Pancreas (tissue), 10 donors: ENCODE measurements at regions not wholly inside any gene's neighbourhood (a gene's known extent, or its start where the extent isn't known, plus 50 kb on each side); places are given as distances from the start of the nearest gene placed in this dataset.
A peak's percentile ranks its signal among the peaks of the same experiment; 100 is the strongest.

Experiments used
- ATAC-seq, 4 donors: fragments of 200-7000 bp; cut with Tn5 transposase; one replicate each; pipeline versions ENCODE4 v1.8.0 to v1.9.1; 2020; ENCODE audit warnings: mild to moderate bottlenecking in 4 of 4, moderate library complexity in 4 of 4
- DNase-seq, 6 donors: peaks; one replicate each; pipeline ENCODE4 v3.0.0-alpha.2; 2020
- FAIRE-seq: peaks from 2 replicates; lab custom pipeline; 2012; peaks lifted over from hg19 to GRCh38; lab: Jason Lieb, UNC
- H3K27ac ChIP-seq, 4 donors: fragments of 200-600 bp; sonication (generic); 1 replicate in 3 of 4; 2 replicates in 1 of 4; pipeline versions ENCODE4 v1.5.0 to v1.8.0; 2020
- H3K27me3 ChIP-seq, 4 donors: fragments of 200-600 bp; one replicate each; pipeline ENCODE4 v1.8.0; 2021
- H3K36me3 ChIP-seq, 3 donors: fragments of 200-600 bp; sonication (generic) in 1 of 3; one replicate each; pipeline versions ENCODE4 v1.5.0 to v1.8.0; 2020 to 2021
- H3K4me1 ChIP-seq, 3 donors: fragments of 200-600 bp; one replicate each; pipeline ENCODE4 v1.8.0; 2021
- H3K4me3 ChIP-seq, 4 donors: fragments of 200-600 bp; sonication (generic) in 2 of 4; one replicate each; pipeline versions ENCODE4 v1.5.0 to v1.8.0; 2020 to 2021
- H3K9me3 ChIP-seq, 4 donors: fragments of 200-600 bp; one replicate each; pipeline ENCODE4 v1.8.0; 2021
- WGBS, 2 donors: extraction: QIAGEN DNeasy Blood & Tissue Kit; methylation state at CpG; one replicate each; pipeline ENCODE4 v1.1.7; 2013; 5-methylcytosine and 5-hydroxymethylcytosine counted together
- intact Hi-C, 3 donors: fragments of 100-400 bp; cut with DNase I; formaldehyde crosslinking; loops; one replicate each; pipeline versions ENCODE4 v1.11.1 to v1.14.2; 2022
- TF ChIP-seq, protein P1 (sequence below), 4 donors: fragments of 200-600 bp; sonication (generic) in 3 of 4; IDR thresholded peaks; one replicate each; pipeline versions ENCODE4 v1.5.0 to v1.8.0; 2021; ENCODE audit warnings: antibody characterized with exemption in 4 of 4
- donor health status: healthy with polysubstance abuse.
- donor health status: DM: no; HTN: no; CAD: no; lungs with moderate emphysema.
- donor health status: DM: no; HTN: no; CAD: no.
- donor health status: control.
- donor health status: control.
- donor health status: Bipolar disorder and iron deficiency.
- donor health status: DM: yes; HTN: yes; CAD: no.
- donor health status: DM: no; HTN: no; CAD: no.
- donor health status: DM: no; HTN: no; CAD: no.
- donor health status: DM: yes; HTN: yes; CAD: no.

DNA sequence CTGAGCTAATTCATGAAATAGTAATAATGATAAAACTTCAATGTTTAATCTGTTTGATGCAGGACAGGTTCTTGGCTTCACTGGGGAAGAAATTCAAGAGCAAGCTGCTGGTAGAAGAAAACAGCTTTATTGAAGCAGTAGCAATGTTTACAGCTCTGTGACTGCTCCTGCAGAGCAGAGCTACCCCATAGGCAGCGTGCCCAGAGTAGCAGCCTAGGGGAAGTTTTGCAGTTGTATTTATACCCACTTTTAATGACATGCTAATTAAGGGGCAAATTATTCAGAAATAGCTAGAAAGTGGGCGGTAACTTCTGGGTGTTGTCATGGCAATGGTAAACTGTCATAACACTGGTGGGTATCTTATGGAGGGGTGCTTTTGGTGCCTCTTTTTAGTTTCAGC is 518.0 kb downstream of the RFPL4B start:
- Histone ChIP-seq H3K27me3 (no peaks in the 10 kb centered on the region), H3K4me3 (no peak overlapping the region), H3K36me3 (no peaks in the 10 kb centered on the region), H3K9me3 (no peaks in the 10 kb centered on the region), H3K4me1 (no peaks in the 10 kb centered on the region), H3K27ac (no peak overlapping the region)
- FAIRE-seq: no peak
- no peak for ATAC-seq
- 73% methylated on average over 2 of the region's 2 CpGs for WGBS, 2 donors
- intact Hi-C loops: no loop called here
- DNase-seq: no peak
- TF ChIP-seq, protein P1, sequence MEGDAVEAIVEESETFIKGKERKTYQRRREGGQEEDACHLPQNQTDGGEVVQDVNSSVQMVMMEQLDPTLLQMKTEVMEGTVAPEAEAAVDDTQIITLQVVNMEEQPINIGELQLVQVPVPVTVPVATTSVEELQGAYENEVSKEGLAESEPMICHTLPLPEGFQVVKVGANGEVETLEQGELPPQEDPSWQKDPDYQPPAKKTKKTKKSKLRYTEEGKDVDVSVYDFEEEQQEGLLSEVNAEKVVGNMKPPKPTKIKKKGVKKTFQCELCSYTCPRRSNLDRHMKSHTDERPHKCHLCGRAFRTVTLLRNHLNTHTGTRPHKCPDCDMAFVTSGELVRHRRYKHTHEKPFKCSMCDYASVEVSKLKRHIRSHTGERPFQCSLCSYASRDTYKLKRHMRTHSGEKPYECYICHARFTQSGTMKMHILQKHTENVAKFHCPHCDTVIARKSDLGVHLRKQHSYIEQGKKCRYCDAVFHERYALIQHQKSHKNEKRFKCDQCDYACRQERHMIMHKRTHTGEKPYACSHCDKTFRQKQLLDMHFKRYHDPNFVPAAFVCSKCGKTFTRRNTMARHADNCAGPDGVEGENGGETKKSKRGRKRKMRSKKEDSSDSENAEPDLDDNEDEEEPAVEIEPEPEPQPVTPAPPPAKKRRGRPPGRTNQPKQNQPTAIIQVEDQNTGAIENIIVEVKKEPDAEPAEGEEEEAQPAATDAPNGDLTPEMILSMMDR (IDR thresholded peaks at IDR 0.05): no peak

DNA sequence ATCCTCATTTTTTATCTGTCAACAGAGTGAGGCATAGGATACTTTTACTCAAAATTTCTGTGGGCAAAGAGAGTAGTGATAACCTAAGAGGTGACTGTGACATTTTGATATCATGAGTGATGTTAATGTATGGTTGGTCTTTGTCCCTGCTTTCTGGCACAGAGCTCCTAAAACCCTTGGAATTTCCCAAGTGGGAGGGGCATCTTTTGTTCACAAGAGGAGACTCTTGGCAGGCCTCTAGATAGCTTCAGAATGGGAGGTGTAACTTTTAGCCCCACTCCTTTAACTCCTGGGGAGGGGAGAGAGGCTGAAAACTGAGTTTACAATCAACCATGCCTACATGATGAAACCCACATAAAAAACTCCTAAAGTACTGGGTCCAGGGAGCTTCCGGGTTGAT is 527.8 kb downstream of the RFPL4B start:
- TF ChIP-seq, protein P1 (IDR thresholded peaks at IDR 0.05): no peak
- Histone ChIP-seq H3K4me3 (no peak overlapping the region), H3K36me3 (no peaks in the 10 kb centered on the region), H3K27ac (no peak overlapping the region), H3K9me3 (no peaks in the 10 kb centered on the region), H3K27me3 (no peaks in the 10 kb centered on the region), H3K4me1 (no peaks in the 10 kb centered on the region)
- DNase-seq (no peak), ATAC-seq (no peak), FAIRE-seq (no peak)
- intact Hi-C loops: no loop called here
- 74 to 80% methylated on average over 1 of the region's 1 CpG for whole genome bisulfite sequencing, 2 donors

DNA sequence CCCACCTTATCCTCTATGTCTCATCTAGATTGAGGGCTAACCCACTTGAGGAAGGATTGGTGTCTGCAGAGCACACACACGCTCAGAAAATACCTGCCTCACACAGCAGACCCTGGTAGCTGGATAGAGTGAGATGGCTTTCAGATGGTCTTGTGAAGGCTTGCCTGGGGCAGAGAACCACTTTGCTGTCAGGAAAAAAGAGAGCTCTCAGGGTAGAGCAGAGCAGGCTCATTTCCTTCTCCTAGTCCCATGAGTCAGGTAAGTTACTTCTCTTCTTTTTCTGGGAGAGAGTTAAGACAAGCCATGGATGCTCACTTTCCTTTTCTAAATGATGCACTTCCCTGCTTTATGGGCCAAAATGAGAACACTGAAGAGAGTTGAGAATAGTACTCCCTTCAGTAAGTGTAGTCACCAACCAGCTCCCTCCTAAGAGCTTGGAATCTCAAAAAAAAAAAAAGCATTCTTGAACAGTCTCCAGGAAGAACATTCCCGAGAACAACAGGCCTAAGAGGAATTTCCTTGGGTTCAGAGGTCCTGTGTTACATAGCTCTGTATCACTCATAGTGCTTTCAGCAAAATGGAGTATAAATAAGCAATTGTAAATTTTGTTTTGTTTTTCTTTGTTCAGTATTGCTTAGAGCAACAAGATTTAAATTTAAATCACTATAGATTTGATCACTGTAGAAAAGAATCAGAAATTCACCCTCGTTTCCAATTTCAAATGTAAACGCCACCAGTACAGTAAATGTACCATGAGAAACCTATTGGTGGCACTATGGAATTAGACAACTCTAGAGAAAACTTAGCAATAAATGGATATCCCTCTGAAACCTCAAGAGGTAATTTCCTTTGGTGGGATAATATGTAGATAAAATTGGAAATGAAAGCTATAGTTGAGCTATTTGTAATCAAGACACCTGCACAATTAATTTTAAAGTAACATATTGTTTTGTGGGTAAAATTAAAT is 530.3 kb downstream of the RFPL4B start:
- ATAC-seq (peak in 1 of 4 donors; percentile 66), DNase-seq (no peak), FAIRE-seq (no peak)
- H3K27me3 ChIP-seq: no peaks in the 10 kb centered on the region
- H3K9me3 ChIP-seq: no peaks in the 10 kb centered on the region
- H3K4me3 ChIP-seq: no peak overlapping the region
- 53 to 59% methylated on average over 4 of the region's 4 CpGs for WGBS, 2 donors
- H3K27ac ChIP-seq: no peak overlapping the region
- intact Hi-C loops: no loop called here
- no peaks in the 10 kb centered on the region for H3K36me3 ChIP-seq
- H3K4me1 ChIP-seq: no peaks in the 10 kb centered on the region
- TF ChIP-seq, protein P1 (IDR thresholded peaks at IDR 0.05): no peak

DNA sequence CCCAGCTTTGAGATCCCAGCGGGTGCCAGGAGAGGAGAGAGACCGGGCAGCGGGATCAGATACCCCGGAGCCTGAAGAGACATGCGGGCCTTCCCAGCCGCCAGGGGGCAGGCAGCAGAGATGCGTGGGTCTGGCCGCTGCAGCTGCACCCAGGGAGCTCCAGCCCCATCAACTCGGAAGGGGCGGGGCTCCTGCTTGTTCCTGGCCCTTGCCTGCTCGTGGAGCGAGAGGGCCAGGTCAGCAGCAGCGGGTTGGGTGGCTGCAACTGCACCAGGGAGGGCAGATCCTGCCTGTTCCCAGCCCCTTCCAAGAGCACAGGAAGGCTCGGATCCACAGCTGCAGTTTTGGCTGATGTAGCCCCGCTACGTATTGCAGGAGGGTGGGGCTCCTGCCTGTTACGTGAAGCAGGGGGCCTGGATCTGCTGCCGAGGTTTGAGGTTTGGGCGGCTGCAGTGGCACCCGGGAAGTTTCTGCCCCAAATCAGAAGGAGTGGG is 532.8 kb downstream of the RFPL4B start:
- TF ChIP-seq, protein P1 (IDR thresholded peaks at IDR 0.05): peak in 1 of 4 donors; percentile 29
- no peaks in the 10 kb centered on the region for H3K36me3 ChIP-seq
- 76 to 77% methylated on average over 20 of the region's 20 CpGs for WGBS, 2 donors
- peak; percentile 15 to 77 (median 40) for DNase-seq
- peak in 3 of 4 donors; percentile 93 to 98 (median 95) for ATAC-seq
- H3K4me3 ChIP-seq: peak overlapping the region in 2 of 4 donors; percentile 1 to 13
- H3K4me1 ChIP-seq: no peaks in the 10 kb centered on the region
- no peaks in the 10 kb centered on the region for H3K9me3 ChIP-seq
- H3K27ac ChIP-seq: no peak overlapping the region
- no peak for FAIRE-seq
- no peaks in the 10 kb centered on the region for H3K27me3 ChIP-seq
- intact Hi-C loops: no loop called here

DNA sequence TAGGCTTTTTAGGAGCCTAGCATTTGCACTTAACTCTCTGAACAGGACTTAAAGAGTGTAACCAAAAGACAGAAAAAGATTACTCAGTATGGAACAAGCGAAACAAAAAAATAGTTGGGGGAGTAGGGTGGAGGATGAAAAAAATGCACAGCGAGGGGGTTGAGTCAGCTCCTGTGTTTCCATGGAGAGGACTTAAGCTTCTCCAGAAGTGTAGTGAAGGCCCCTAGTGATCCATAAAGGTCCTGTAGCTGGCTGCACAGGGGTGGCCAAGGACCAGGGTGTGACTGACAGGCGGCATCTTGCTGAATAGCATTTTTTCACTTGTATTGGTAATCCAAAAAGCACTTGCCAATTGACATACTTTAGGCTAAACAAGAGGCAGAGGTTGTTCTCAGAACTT is 533.9 kb downstream of the RFPL4B start:
- H3K9me3 ChIP-seq: no peaks in the 10 kb centered on the region
- 76 to 92% methylated on average over 3 of the region's 3 CpGs for WGBS, 2 donors
- TF ChIP-seq, protein P1 (IDR thresholded peaks at IDR 0.05): no peak
- no peak overlapping the region for H3K27ac ChIP-seq
- DNase-seq (no peak), FAIRE-seq (no peak), ATAC-seq (no peak)
- no peaks in the 10 kb centered on the region for H3K36me3 ChIP-seq
- H3K4me3 ChIP-seq: no peak overlapping the region
- H3K27me3 ChIP-seq: no peaks in the 10 kb centered on the region
- intact Hi-C loops: no loop called here
- H3K4me1 ChIP-seq: no peaks in the 10 kb centered on the region
